WTC11 (cell line): ENCODE measurements at regions not wholly inside any gene's neighbourhood (a gene's known extent, or its start where the extent isn't known, plus 50 kb on each side); places are given as distances from the start of the nearest gene placed in this dataset.

Source experiments
- ATAC-seq: fragments of 200-7000 bp; cut with Tn5 transposase; 2 replicates; pipeline ENCODE4 v1.10.0; 2021; ENCODE audit warnings: mild to moderate bottlenecking, moderate library complexity
- CTCF ChIA-PET: fragments of 300-600 bp; sonication (Branson Sonifier 250); formaldehyde crosslinking; loops from one replicate; lab custom pipeline; 2021; ENCODE audit warnings: antibody characterized with exemption; lab: Charles Lee
- POLR2A ChIA-PET: fragments of 350-600 bp; sonication (Branson Sonifier 250); formaldehyde crosslinking; loops from one replicate; lab custom pipeline; 2021; ENCODE audit warnings: antibody characterized with exemption; lab: Charles Lee
- DNase-seq: peaks from one replicate; pipeline ENCODE4 v3.0.0; 2021; ENCODE audit warnings: low spot score
- H3K27ac Mint-ChIP-seq: 2 replicates; pipeline ENCODE4 v1.8.0; 2021; ENCODE audit warnings: mixed read lengths
- H3K27me3 Mint-ChIP-seq: 2 replicates; pipeline ENCODE4 v1.8.0; 2021; ENCODE audit warnings: low read depth, mild to moderate bottlenecking, moderate library complexity, mixed read lengths
- H3K36me3 Mint-ChIP-seq: 2 replicates; pipeline ENCODE4 v1.8.0; 2021; ENCODE audit warnings: mixed read lengths
- H3K4me1 Mint-ChIP-seq: 2 replicates; pipeline ENCODE4 v1.8.0; 2022; ENCODE audit warnings: mixed read lengths
- H3K4me3 Mint-ChIP-seq: 2 replicates; pipeline ENCODE4 v1.8.0; 2021; ENCODE audit warnings: mild to moderate bottlenecking, moderate library complexity, mixed read lengths
- H3K9me3 Mint-ChIP-seq: 2 replicates; pipeline ENCODE4 v1.8.0; 2021; ENCODE audit warnings: mixed read lengths
- ATF6 ChIP-seq: sonication (generic); formaldehyde crosslinking; IDR thresholded peaks from 2 replicates; pipeline ENCODE4 v1.8.1; 2023; ENCODE audit warnings: mild to moderate bottlenecking, missing genetic modification reagents
- CREB1 ChIP-seq: sonication (generic); formaldehyde crosslinking; IDR thresholded peaks from 2 replicates; pipeline ENCODE4 v1.8.0; 2023; ENCODE audit warnings: mild to moderate bottlenecking, missing genetic modification reagents
- ELF4 ChIP-seq: sonication (generic); formaldehyde crosslinking; IDR thresholded peaks from 2 replicates; pipeline ENCODE4 v1.8.1; 2022; ENCODE audit warnings: low read depth, mild to moderate bottlenecking, moderate library complexity, missing genetic modification reagents
- GABPB1 ChIP-seq: sonication (generic); formaldehyde crosslinking; IDR thresholded peaks from 2 replicates; pipeline ENCODE4 v1.8.1; 2023; ENCODE audit warnings: mild to moderate bottlenecking, missing genetic modification reagents
- GRHL2 ChIP-seq: fragments of 250-450 bp; sonication (Bioruptor Pico); IDR thresholded peaks from 2 replicates; pipeline ENCODE4 v1.8.0; 2022; ENCODE audit warnings: mild to moderate bottlenecking, moderate library complexity; ENCODE audit not compliant: insufficient replicate concordance, severe bottlenecking
- IRF2 ChIP-seq: sonication (generic); formaldehyde crosslinking; IDR thresholded peaks from 2 replicates; pipeline ENCODE4 v1.8.0; 2022; ENCODE audit warnings: low read depth, missing genetic modification reagents, borderline replicate concordance
- NFATC4 ChIP-seq: fragments of 250-450 bp; sonication (Bioruptor Pico); IDR thresholded peaks from 2 replicates; pipeline ENCODE4 v1.9.0; 2021; ENCODE audit warnings: mild to moderate bottlenecking
- NR2C2 ChIP-seq: sonication (generic); formaldehyde crosslinking; IDR thresholded peaks from 2 replicates; pipeline ENCODE4 v1.8.0; 2022; ENCODE audit warnings: mild to moderate bottlenecking, missing genetic modification reagents
- NR3C1 ChIP-seq: sonication (generic); formaldehyde crosslinking; conservative IDR thresholded peaks from 2 replicates; pipeline ENCODE4 v1.8.1; 2023; ENCODE audit warnings: low read depth, mild to moderate bottlenecking, missing genetic modification reagents
- OVOL2 ChIP-seq: fragments of 250-450 bp; sonication (Bioruptor Pico); IDR thresholded peaks from 2 replicates; pipeline ENCODE4 v1.9.0; 2021; ENCODE audit warnings: mild to moderate bottlenecking, borderline replicate concordance
- PREB ChIP-seq: sonication (generic); formaldehyde crosslinking; IDR thresholded peaks from 2 replicates; pipeline ENCODE4 v1.8.1; 2022; ENCODE audit warnings: mild to moderate bottlenecking, missing genetic modification reagents, moderate library complexity, borderline replicate concordance
- PRRX2 ChIP-seq: fragments of 250-450 bp; sonication (Bioruptor Pico); IDR thresholded peaks from 2 replicates; pipeline ENCODE4 v1.8.0; 2021; ENCODE audit warnings: mild to moderate bottlenecking
- SMAD4 ChIP-seq: sonication (generic); formaldehyde crosslinking; IDR thresholded peaks from 2 replicates; pipeline ENCODE4 v1.8.0; 2022; ENCODE audit warnings: mild to moderate bottlenecking, missing genetic modification reagents
- SOX15 ChIP-seq: fragments of 250-450 bp; sonication (Bioruptor Pico); IDR thresholded peaks from 2 replicates; pipeline ENCODE4 v1.9.0; 2021; ENCODE audit warnings: mild to moderate bottlenecking
- ZBTB21 ChIP-seq: sonication (generic); formaldehyde crosslinking; IDR thresholded peaks from 2 replicates; pipeline ENCODE4 v1.8.1; 2023; ENCODE audit warnings: mild to moderate bottlenecking, missing genetic modification reagents, borderline replicate concordance
- ZNF317 ChIP-seq: sonication (generic); formaldehyde crosslinking; IDR thresholded peaks from 2 replicates; pipeline ENCODE4 v1.8.1; 2023; ENCODE audit warnings: low read depth, mild to moderate bottlenecking, moderate library complexity, missing genetic modification reagents, borderline replicate concordance
- ZNF532 ChIP-seq: fragments of 250-450 bp; sonication (Bioruptor Pico); IDR thresholded peaks from 2 replicates; pipeline ENCODE4 v1.9.0; 2021; ENCODE audit warnings: mild to moderate bottlenecking, borderline replicate concordance
- TF ChIP-seq, protein P1 (sequence below): fragments of 250-450 bp; sonication (Bioruptor Pico); IDR thresholded peaks from 2 replicates; pipeline ENCODE4 v1.9.0; 2021; ENCODE audit warnings: mild to moderate bottlenecking
- TF ChIP-seq, protein P2 (sequence below): fragments of 250-450 bp; sonication (Bioruptor Pico); IDR thresholded peaks from 2 replicates; pipeline ENCODE4 v1.9.0; 2021; ENCODE audit warnings: mild to moderate bottlenecking
- TF ChIP-seq, protein P3 (sequence below): sonication (generic); formaldehyde crosslinking; IDR thresholded peaks from 2 replicates; pipeline ENCODE4 v1.8.0; 2022; ENCODE audit warnings: mild to moderate bottlenecking, missing genetic modification reagents
- TF ChIP-seq, protein P4 (sequence below): sonication (generic); formaldehyde crosslinking; conservative IDR thresholded peaks from 2 replicates; pipeline ENCODE4 v1.8.1; 2023; ENCODE audit warnings: mild to moderate bottlenecking, low read depth, missing genetic modification reagents, moderate library complexity

- no peaks in the 10 kb centered on the region; the same call in 1 of the 2 replicates for H3K27me3 Mint-ChIP-seq
- DNase-seq (no peak), ATAC-seq (no peak)
- H3K9me3 Mint-ChIP-seq: peaks cover 3% of the 10 kb centered on the region; the same call in 1 of the 2 replicates
- no peaks in the 10 kb centered on the region for H3K36me3 Mint-ChIP-seq
- H3K4me1 Mint-ChIP-seq: no peaks in the 10 kb centered on the region
- H3K4me3 Mint-ChIP-seq: no peak overlapping the region
- POLR2A ChIA-PET: no interaction called here
- H3K27ac Mint-ChIP-seq: no peak overlapping the region
- CTCF ChIA-PET: no interaction called here
- TF ChIP-seq SOX15 (CRISPR knock-in tag) (no peak), NFATC4 (no peak), ATF6 (CRISPR knock-in tag) (no peak), CREB1 (CRISPR knock-in tag) (no peak), OVOL2 (CRISPR knock-in tag) (no peak), ZNF317 (CRISPR knock-in tag) (no peak), PREB (no peak), GRHL2 (CRISPR knock-in tag) (no peak), IRF2 (CRISPR knock-in tag) (no peak), ELF4 (no peak), ZNF532 (CRISPR knock-in tag) (no peak), NR3C1 (no peak)
- TF ChIP-seq, protein P1, sequence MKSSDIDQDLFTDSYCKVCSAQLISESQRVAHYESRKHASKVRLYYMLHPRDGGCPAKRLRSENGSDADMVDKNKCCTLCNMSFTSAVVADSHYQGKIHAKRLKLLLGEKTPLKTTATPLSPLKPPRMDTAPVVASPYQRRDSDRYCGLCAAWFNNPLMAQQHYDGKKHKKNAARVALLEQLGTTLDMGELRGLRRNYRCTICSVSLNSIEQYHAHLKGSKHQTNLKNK: no peak
- TF ChIP-seq, protein P2, sequence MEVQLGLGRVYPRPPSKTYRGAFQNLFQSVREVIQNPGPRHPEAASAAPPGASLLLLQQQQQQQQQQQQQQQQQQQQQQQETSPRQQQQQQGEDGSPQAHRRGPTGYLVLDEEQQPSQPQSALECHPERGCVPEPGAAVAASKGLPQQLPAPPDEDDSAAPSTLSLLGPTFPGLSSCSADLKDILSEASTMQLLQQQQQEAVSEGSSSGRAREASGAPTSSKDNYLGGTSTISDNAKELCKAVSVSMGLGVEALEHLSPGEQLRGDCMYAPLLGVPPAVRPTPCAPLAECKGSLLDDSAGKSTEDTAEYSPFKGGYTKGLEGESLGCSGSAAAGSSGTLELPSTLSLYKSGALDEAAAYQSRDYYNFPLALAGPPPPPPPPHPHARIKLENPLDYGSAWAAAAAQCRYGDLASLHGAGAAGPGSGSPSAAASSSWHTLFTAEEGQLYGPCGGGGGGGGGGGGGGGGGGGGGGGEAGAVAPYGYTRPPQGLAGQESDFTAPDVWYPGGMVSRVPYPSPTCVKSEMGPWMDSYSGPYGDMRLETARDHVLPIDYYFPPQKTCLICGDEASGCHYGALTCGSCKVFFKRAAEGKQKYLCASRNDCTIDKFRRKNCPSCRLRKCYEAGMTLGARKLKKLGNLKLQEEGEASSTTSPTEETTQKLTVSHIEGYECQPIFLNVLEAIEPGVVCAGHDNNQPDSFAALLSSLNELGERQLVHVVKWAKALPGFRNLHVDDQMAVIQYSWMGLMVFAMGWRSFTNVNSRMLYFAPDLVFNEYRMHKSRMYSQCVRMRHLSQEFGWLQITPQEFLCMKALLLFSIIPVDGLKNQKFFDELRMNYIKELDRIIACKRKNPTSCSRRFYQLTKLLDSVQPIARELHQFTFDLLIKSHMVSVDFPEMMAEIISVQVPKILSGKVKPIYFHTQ (CRISPR knock-in tag): no peak
- TF ChIP-seq, all 79 proteins: peak for 0
These were observed 342.6 kb upstream of the ZMIZ1 start for GRCh38 chr10:78726171-78726570.

- no peaks in the 10 kb centered on the region; the same call in 1 of the 2 replicates for H3K27me3 Mint-ChIP-seq
- H3K4me3 Mint-ChIP-seq: no peak overlapping the region
- ChIA-PET POLR2A (no interaction called here), CTCF (no interaction called here)
- peaks cover 3% of the 10 kb centered on the region; the same call in 1 of the 2 replicates for H3K9me3 Mint-ChIP-seq
- ATAC-seq: no peak
- no peaks in the 10 kb centered on the region for H3K36me3 Mint-ChIP-seq
- H3K27ac Mint-ChIP-seq: no peak overlapping the region
- no peak for DNase-seq
- H3K4me1 Mint-ChIP-seq: no peaks in the 10 kb centered on the region
- TF ChIP-seq, protein P1: no peak
- TF ChIP-seq, protein P3, sequence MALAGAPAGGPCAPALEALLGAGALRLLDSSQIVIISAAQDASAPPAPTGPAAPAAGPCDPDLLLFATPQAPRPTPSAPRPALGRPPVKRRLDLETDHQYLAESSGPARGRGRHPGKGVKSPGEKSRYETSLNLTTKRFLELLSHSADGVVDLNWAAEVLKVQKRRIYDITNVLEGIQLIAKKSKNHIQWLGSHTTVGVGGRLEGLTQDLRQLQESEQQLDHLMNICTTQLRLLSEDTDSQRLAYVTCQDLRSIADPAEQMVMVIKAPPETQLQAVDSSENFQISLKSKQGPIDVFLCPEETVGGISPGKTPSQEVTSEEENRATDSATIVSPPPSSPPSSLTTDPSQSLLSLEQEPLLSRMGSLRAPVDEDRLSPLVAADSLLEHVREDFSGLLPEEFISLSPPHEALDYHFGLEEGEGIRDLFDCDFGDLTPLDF: no peak
- TF ChIP-seq SMAD4 (CRISPR knock-in tag): no peak
- no peak for TF ChIP-seq NR2C2 (CRISPR knock-in tag)
- no peak for TF ChIP-seq OVOL2 (CRISPR knock-in tag)
- TF ChIP-seq CREB1 (CRISPR knock-in tag): no peak
- no peak for TF ChIP-seq GABPB1
- TF ChIP-seq, protein P4, sequence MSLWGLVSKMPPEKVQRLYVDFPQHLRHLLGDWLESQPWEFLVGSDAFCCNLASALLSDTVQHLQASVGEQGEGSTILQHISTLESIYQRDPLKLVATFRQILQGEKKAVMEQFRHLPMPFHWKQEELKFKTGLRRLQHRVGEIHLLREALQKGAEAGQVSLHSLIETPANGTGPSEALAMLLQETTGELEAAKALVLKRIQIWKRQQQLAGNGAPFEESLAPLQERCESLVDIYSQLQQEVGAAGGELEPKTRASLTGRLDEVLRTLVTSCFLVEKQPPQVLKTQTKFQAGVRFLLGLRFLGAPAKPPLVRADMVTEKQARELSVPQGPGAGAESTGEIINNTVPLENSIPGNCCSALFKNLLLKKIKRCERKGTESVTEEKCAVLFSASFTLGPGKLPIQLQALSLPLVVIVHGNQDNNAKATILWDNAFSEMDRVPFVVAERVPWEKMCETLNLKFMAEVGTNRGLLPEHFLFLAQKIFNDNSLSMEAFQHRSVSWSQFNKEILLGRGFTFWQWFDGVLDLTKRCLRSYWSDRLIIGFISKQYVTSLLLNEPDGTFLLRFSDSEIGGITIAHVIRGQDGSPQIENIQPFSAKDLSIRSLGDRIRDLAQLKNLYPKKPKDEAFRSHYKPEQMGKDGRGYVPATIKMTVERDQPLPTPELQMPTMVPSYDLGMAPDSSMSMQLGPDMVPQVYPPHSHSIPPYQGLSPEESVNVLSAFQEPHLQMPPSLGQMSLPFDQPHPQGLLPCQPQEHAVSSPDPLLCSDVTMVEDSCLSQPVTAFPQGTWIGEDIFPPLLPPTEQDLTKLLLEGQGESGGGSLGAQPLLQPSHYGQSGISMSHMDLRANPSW (CRISPR knock-in tag): no peak
- TF ChIP-seq ZBTB21 (CRISPR knock-in tag): no peak
- no peak for TF ChIP-seq PRRX2
These were observed 341.5 kb upstream of the ZMIZ1 start for GRCh38 chr10:78727251-78727650.
